Spleen (tissue), 7 donors: ENCODE measurements at regions not wholly inside any gene's neighbourhood (a gene's known extent, or its start where the extent isn't known, plus 50 kb on each side); places are given as distances from the start of the nearest gene placed in this dataset.

Experiments used
- POLR2A ChIP-seq, 3 donors: fragments of 450-650 bp; IDR thresholded peaks; one replicate each; pipeline ENCODE4 v1.5.1; 2017; ENCODE audit warnings: antibody characterized with exemption in 3 of 3, mild to moderate bottlenecking in 1 of 3
- POLR2AphosphoS5 ChIP-seq, 3 donors: sonication (generic); formaldehyde crosslinking; IDR thresholded peaks; one replicate each; pipeline ENCODE4 v1.5.1; 2017; ENCODE audit warnings: antibody characterized with exemption in 3 of 3
- TF ChIP-seq, protein P1 (sequence below), 11 experiments: fragments of 200-600 bp in 7 of 11; fragments of 450-650 bp in 4 of 11; sonication (generic) in 4 of 11; IDR thresholded peaks in 8 of 11; conservative IDR thresholded peaks in 3 of 11; 1 replicate in 7 of 11; 2 replicates in 4 of 11; pipeline versions ENCODE4 v1.4.0 to v1.8.0; 2016 to 2021; ENCODE audit warnings: antibody characterized with exemption in 11 of 11, inconsistent platforms in 4 of 11, mild to moderate bottlenecking in 1 of 11
- donor health status: DM: no; HTN: no; CAD: no; lungs with moderate emphysema.
- donor health status: DM: no; HTN: no; CAD: no.
- donor health status: DM: no; HTN: no; CAD: no.

DNA sequence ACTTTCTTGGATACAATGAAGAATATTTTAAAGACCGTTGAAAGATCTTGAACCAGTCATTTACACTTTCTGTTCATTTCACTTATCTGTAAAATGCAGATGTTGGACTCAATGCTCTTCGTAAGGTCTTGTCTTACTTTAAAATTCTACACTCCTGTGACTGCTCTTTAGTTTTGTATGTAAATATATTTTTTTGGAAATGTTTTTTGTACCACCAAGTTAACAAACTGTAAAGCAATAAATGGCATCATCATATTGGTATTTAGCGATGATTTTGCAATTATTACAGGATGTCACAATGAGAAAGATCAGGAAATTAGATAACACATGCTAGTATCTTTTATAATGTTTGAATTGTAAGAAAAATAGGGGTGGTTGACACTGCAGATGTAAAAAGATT, 80.8 kb upstream of the GNAQ start:
- TF ChIP-seq, protein P1, sequence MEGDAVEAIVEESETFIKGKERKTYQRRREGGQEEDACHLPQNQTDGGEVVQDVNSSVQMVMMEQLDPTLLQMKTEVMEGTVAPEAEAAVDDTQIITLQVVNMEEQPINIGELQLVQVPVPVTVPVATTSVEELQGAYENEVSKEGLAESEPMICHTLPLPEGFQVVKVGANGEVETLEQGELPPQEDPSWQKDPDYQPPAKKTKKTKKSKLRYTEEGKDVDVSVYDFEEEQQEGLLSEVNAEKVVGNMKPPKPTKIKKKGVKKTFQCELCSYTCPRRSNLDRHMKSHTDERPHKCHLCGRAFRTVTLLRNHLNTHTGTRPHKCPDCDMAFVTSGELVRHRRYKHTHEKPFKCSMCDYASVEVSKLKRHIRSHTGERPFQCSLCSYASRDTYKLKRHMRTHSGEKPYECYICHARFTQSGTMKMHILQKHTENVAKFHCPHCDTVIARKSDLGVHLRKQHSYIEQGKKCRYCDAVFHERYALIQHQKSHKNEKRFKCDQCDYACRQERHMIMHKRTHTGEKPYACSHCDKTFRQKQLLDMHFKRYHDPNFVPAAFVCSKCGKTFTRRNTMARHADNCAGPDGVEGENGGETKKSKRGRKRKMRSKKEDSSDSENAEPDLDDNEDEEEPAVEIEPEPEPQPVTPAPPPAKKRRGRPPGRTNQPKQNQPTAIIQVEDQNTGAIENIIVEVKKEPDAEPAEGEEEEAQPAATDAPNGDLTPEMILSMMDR (IDR thresholded peaks at IDR 0.05 in 8 of 11, conservative IDR thresholded peaks at IDR 0.05 in 3 of 11), result no peak
- TF ChIP-seq POLR2A (IDR thresholded peaks at IDR 0.05) (no peak), POLR2AphosphoS5 (IDR thresholded peaks at IDR 0.05) (no peak)
